H9 (cell line): ENCODE measurements at regions not wholly inside any gene's neighbourhood (a gene's known extent, or its start where the extent isn't known, plus 50 kb on each side); places are given as distances from the start of the nearest gene placed in this dataset.

ENCODE experiments used
- DNase-seq: peaks from one replicate; pipeline ENCODE4 v3.0.0-alpha.2; 2017
- H2AFZ ChIP-seq: one replicate; pipeline ENCODE4 v1.6.1; 2013; ENCODE audit warnings: mild to moderate bottlenecking, low read length, control low read depth, moderate library complexity
- H2AK5ac ChIP-seq: 2 replicates; pipeline ENCODE4 v1.6.1; 2013; ENCODE audit warnings: low read length, control low read depth, mixed read lengths; ENCODE audit not compliant: insufficient read length
- H2BK120ac ChIP-seq: one replicate; pipeline ENCODE4 v1.6.1; 2013; ENCODE audit warnings: low read depth, mild to moderate bottlenecking, low read length, control low read depth, inconsistent platforms; ENCODE audit not compliant: poor library complexity, severe bottlenecking
- H2BK12ac ChIP-seq: 2 replicates; pipeline ENCODE4 v1.6.1; 2013; ENCODE audit warnings: low read length, control low read depth, mixed read lengths, low read depth; ENCODE audit not compliant: insufficient read length
- H2BK15ac ChIP-seq: 2 replicates; pipeline ENCODE4 v1.6.1; 2013; ENCODE audit warnings: low read depth, low read length, control low read depth
- H2BK20ac ChIP-seq: one replicate; pipeline ENCODE4 v1.6.1; 2013; ENCODE audit warnings: low read depth, mild to moderate bottlenecking, low read length, control low read depth, inconsistent platforms; ENCODE audit not compliant: poor library complexity, severe bottlenecking
- H2BK5ac ChIP-seq: 2 replicates; pipeline ENCODE4 v1.6.1; 2013; ENCODE audit warnings: low read length, control low read depth, mixed read lengths; ENCODE audit not compliant: insufficient read length
- H3K14ac ChIP-seq: 2 replicates; pipeline ENCODE4 v1.6.1; 2013; ENCODE audit warnings: low read length, control low read depth; ENCODE audit not compliant: insufficient read depth
- H3K18ac ChIP-seq: 2 replicates; pipeline ENCODE4 v1.6.1; 2013; ENCODE audit warnings: low read depth, mild to moderate bottlenecking, mixed read lengths, low read length, control low read depth; ENCODE audit not compliant: insufficient read length
- H3K23ac ChIP-seq: 2 replicates; pipeline ENCODE4 v1.6.1; 2013; ENCODE audit warnings: low read length, control low read depth, mixed read lengths, low read depth; ENCODE audit not compliant: insufficient read length
- H3K23me2 ChIP-seq: 2 replicates; pipeline ENCODE4 v1.6.1; 2013; ENCODE audit warnings: low read depth, mild to moderate bottlenecking, mixed read lengths, low read length, control low read depth; ENCODE audit not compliant: insufficient read length, poor library complexity, severe bottlenecking
- H3K27ac ChIP-seq: 2 replicates; pipeline ENCODE4 v1.5.1; 2013; ENCODE audit warnings: low read length, control low read depth, mixed read lengths, low read depth; ENCODE audit not compliant: insufficient read length
- H3K27me3 ChIP-seq: 2 replicates; pipeline ENCODE4 v1.6.1; 2013; ENCODE audit warnings: low read length, control low read depth, inconsistent platforms; ENCODE audit not compliant: insufficient read depth
- H3K4ac ChIP-seq: 2 replicates; pipeline ENCODE4 v1.6.1; 2013; ENCODE audit warnings: low read depth, mild to moderate bottlenecking, control low read depth, inconsistent platforms, low read length, moderate library complexity
- H3K4me1 ChIP-seq: 2 replicates; pipeline ENCODE4 v1.6.1; 2013; ENCODE audit warnings: low read length, control low read depth, inconsistent platforms; ENCODE audit not compliant: insufficient read depth
- H3K4me2 ChIP-seq: 2 replicates; pipeline ENCODE4 v1.6.1; 2013; ENCODE audit warnings: low read length, control low read depth, mixed read lengths; ENCODE audit not compliant: insufficient read length, insufficient read depth
- H3K56ac ChIP-seq: 2 replicates; pipeline ENCODE4 v1.6.1; 2013; ENCODE audit warnings: low read depth, mild to moderate bottlenecking, mixed read lengths, low read length, control low read depth; ENCODE audit not compliant: insufficient read length
- H3K79me1 ChIP-seq: 2 replicates; pipeline ENCODE4 v1.6.1; 2013; ENCODE audit warnings: low read depth, mild to moderate bottlenecking, moderate library complexity, low read length, control low read depth, inconsistent platforms; ENCODE audit not compliant: insufficient read depth, poor library complexity, severe bottlenecking
- H3K79me2 ChIP-seq: 2 replicates; pipeline ENCODE4 v1.6.1; 2013; ENCODE audit warnings: low read length, control low read depth, inconsistent platforms; ENCODE audit not compliant: insufficient read depth
- H3K9ac ChIP-seq: 2 replicates; pipeline ENCODE4 v1.6.1; 2013; ENCODE audit warnings: low read length, control low read depth, mixed read lengths; ENCODE audit not compliant: insufficient read length; ENCODE audit errors: extremely low read depth
- H3K9me3 ChIP-seq: one replicate; pipeline ENCODE4 v1.6.1; 2013; ENCODE audit warnings: low read depth, low read length, inconsistent platforms; ENCODE audit not compliant: control insufficient read depth
- H3T11ph ChIP-seq: one replicate; pipeline ENCODE4 v1.6.1; 2013; ENCODE audit warnings: mild to moderate bottlenecking, low read length, control low read depth, inconsistent platforms
- H4K20me1 ChIP-seq: one replicate; pipeline ENCODE4 v1.6.1; 2013; ENCODE audit not compliant: control insufficient read depth, insufficient read length, insufficient read depth
- H4K5ac ChIP-seq: 2 replicates; pipeline ENCODE4 v1.6.1; 2013; ENCODE audit warnings: low read depth, mild to moderate bottlenecking, mixed read lengths, low read length, control low read depth; ENCODE audit not compliant: insufficient read length
- H4K8ac ChIP-seq: replicated peaks from 2 replicates; pipeline ENCODE4 v1.6.1; 2013; ENCODE audit warnings: low read length, control low read depth, mixed read lengths, low read depth; ENCODE audit not compliant: insufficient read length
- H4K91ac ChIP-seq: 2 replicates; pipeline ENCODE4 v1.6.1; 2013; ENCODE audit warnings: low read depth, mild to moderate bottlenecking, moderate library complexity, mixed read lengths, low read length, control low read depth; ENCODE audit not compliant: insufficient read length
- H3K27ac Mint-ChIP-seq, 3 experiments: 2 replicates in 2 of 3; 3 replicates in 1 of 3; pipeline ENCODE4 v1.8.0; 2020 to 2021; ENCODE audit warnings: mixed read lengths in 3 of 3, mild to moderate bottlenecking in 1 of 3, moderate library complexity in 1 of 3
- H3K27me3 Mint-ChIP-seq: 2 replicates; pipeline ENCODE4 v1.8.0; 2021; ENCODE audit warnings: low read depth, mild to moderate bottlenecking, moderate library complexity, mixed read lengths
- H3K36me3 Mint-ChIP-seq, 3 experiments: 2 replicates in 2 of 3; 3 replicates in 1 of 3; pipeline ENCODE4 v1.8.0; 2020 to 2021; ENCODE audit warnings: low read depth in 3 of 3, mixed read lengths in 3 of 3; ENCODE audit not compliant: insufficient read depth in 1 of 3
- H3K4me1 Mint-ChIP-seq, 2 experiments: 2 replicates each; pipeline ENCODE4 v1.8.0; 2020; ENCODE audit warnings: mixed read lengths in 2 of 2
- H3K4me3 Mint-ChIP-seq, 2 experiments: 2 replicates in 1 of 2; 3 replicates in 1 of 2; pipeline ENCODE4 v1.8.0; 2020 to 2021; ENCODE audit warnings: mild to moderate bottlenecking in 2 of 2, mixed read lengths in 2 of 2, moderate library complexity in 1 of 2
- H3K9me3 Mint-ChIP-seq, 2 experiments: 2 replicates in 1 of 2; 3 replicates in 1 of 2; pipeline ENCODE4 v1.8.0; 2020; ENCODE audit warnings: mild to moderate bottlenecking in 2 of 2, mixed read lengths in 2 of 2, moderate library complexity in 1 of 2
- WGBS: extraction: QIAGEN DNeasy Blood & Tissue Kit; methylation state at CpG from one replicate; pipeline ENCODE4 v1.1.7; 2013; ENCODE audit warnings: missing lambda C conversion rate, low lambda C conversion rate, mixed read lengths; ENCODE audit not compliant: insufficient read length; ENCODE audit errors: extremely low coverage; 5-methylcytosine and 5-hydroxymethylcytosine counted together
- TF ChIP-seq, protein P1 (sequence below): fragments of 200-600 bp; sonication (generic); conservative IDR thresholded peaks from 3 replicates; pipeline ENCODE4 v1.8.0; 2021; ENCODE audit warnings: antibody characterized with exemption, mild to moderate bottlenecking

DNA sequence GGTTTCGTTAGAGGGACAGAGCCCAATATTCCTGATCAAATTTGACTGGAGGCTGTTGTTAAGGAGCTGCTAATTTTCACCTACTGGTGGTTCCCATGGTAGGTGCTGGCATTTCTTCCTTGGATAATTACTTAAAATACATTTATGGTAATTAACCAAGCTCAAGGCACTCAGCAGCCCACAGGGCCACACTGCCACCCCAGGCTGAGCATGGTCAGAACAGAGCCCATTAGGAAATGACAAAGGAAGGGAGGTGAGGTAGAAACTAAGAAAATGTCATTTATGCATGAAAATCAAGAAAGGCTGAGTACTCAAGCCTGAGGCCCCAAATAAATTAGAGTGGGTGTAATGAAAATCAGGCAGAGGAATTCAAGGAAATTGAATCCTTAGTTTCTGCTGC is 510.2 kb upstream of the GYPC start:
- Histone ChIP-seq H4K20me1 (no peaks in the 10 kb centered on the region), H2BK5ac (no peak overlapping the region), H3K4ac (no peak overlapping the region), H3K4me1 (no peaks in the 10 kb centered on the region), H4K5ac (no peak overlapping the region), H3K79me2 (no peaks in the 10 kb centered on the region), H3K9me3 (no peaks in the 10 kb centered on the region), H3K9ac (no peak overlapping the region), H3K18ac (no peak overlapping the region), H2AK5ac (no peak overlapping the region), H3K23me2 (no peaks in the 10 kb centered on the region), H3K23ac (no peak overlapping the region), H4K91ac (no peak overlapping the region), H3K56ac (no peak overlapping the region), H3K14ac (no peak overlapping the region), H2BK12ac (no peak overlapping the region), H2BK15ac (no peak overlapping the region), H3K79me1 (no peaks in the 10 kb centered on the region), H2BK20ac (no peak overlapping the region), H2AFZ (no peak overlapping the region), H3T11ph (no peak overlapping the region), H2BK120ac (no peak overlapping the region), H3K27me3 (no peaks in the 10 kb centered on the region), H3K4me2 (no peak overlapping the region), H3K27ac (no peak overlapping the region), H4K8ac (no peak overlapping the region)
- peaks cover 0 to 8% of the 10 kb centered on the region in 2 experiments; a peak in 2 of 5 replicates for H3K9me3 Mint-ChIP-seq
- H3K4me3 Mint-ChIP-seq = no peak overlapping the region
- H3K27ac Mint-ChIP-seq = no peak overlapping the region
- no CpG with 5 or more reads among the region's 1 CpG for WGBS
- no peaks in the 10 kb centered on the region for H3K27me3 Mint-ChIP-seq
- peaks cover 0 to 9% (median 0%) of the 10 kb centered on the region in 3 experiments; a peak in 1 of 7 replicates for H3K36me3 Mint-ChIP-seq
- TF ChIP-seq, protein P1, sequence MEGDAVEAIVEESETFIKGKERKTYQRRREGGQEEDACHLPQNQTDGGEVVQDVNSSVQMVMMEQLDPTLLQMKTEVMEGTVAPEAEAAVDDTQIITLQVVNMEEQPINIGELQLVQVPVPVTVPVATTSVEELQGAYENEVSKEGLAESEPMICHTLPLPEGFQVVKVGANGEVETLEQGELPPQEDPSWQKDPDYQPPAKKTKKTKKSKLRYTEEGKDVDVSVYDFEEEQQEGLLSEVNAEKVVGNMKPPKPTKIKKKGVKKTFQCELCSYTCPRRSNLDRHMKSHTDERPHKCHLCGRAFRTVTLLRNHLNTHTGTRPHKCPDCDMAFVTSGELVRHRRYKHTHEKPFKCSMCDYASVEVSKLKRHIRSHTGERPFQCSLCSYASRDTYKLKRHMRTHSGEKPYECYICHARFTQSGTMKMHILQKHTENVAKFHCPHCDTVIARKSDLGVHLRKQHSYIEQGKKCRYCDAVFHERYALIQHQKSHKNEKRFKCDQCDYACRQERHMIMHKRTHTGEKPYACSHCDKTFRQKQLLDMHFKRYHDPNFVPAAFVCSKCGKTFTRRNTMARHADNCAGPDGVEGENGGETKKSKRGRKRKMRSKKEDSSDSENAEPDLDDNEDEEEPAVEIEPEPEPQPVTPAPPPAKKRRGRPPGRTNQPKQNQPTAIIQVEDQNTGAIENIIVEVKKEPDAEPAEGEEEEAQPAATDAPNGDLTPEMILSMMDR = peak; percentile 26; the same call in 2 of the 3 replicates
- no peak for DNase-seq
- no peaks in the 10 kb centered on the region for H3K4me1 Mint-ChIP-seq
